NCI-H2081 treated with DMSO at 0.1 percent for 48 hours (cell line): ENCODE measurements at regions not wholly inside any gene's neighbourhood (a gene's known extent, or its start where the extent isn't known, plus 50 kb on each side); places are given as distances from the start of the nearest gene placed in this dataset.

ENCODE experiments used
- DNase-seq: peaks from one replicate; lab custom pipeline; 2025; lab: John Stamatoyannopoulos, UW

DNA sequence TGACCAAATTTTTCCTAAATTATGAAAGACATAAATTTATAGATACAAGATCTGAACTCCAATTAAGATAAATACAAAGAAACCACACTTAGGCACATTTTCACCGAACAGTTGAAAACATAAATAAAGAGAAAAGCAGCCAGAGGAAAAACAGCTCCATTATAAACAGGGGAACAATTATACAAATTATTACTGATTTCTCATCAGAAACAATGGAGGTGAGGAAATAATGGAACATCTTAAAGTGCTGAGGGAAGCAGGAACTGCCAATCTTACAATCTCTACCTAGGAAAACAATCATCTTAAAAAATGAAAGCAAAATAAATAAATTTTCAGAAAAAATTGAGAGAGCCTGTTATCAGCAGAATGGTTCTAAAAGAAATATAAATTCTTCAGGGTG is 234.4 kb upstream of the PMFBP1 start:
- DNase-seq: no peak

DNA sequence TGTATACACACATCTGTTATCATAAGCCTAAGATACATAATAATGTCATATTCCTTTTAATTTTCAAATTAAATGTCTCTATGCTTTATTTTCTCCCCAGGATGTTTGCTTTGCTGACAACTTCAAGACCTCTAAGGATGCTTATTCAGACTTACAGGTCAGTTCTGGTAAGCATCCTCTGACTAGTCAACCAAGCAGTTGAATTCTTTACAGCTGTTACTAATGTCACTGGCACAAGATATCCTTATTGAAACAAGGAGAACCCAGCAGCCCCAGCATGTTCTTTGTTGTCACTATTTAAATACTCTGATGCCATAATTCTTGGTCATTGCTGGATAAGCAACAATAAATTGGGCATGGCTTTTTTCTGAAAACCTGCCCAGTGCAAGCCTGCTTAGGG is 232.3 kb upstream of the PMFBP1 start:
- no peak for DNase-seq

- no peak for DNase-seq
Observed at GRCh38 chr16:72401084-72401361, 229.1 kb upstream of the PMFBP1 start.

DNA sequence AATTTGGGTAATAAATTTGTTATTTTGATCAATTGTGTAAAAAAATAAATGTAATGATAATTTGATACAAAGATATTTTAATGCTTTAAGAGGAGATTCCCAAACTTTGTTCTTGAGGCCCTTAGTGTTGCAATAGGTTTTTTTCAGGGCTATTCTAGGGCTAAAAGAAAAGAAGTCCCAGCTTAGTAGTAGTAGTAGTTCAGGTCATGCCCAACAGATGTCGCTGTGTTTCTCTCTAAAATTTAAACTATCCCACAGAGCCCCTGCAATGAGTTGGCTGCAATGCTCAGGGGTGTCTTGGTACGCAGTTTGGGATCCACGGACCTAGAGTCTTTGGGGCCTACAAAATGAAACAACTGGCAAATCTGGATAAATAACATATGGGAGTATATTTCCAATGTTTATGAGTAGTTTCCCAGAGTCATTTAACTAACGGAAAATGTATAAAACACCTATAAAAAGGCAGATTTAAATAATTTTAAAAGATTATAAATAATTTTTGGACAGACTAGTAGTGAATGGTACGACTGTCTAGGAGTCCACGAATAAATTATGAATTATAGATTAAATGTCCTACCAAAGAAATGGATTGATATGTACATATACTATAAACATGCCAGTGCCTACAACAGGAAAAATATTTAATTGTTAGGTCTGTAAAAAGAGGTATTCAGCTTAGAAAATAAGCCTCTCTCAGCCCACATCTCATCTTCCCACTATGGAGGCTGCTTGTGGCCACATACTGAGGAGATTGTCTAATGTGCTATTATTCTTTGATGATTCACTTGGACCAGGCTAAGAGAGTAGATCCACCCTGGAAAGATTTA is 228.5 kb upstream of the PMFBP1 start:
- peak; percentile 16 for DNase-seq

DNA sequence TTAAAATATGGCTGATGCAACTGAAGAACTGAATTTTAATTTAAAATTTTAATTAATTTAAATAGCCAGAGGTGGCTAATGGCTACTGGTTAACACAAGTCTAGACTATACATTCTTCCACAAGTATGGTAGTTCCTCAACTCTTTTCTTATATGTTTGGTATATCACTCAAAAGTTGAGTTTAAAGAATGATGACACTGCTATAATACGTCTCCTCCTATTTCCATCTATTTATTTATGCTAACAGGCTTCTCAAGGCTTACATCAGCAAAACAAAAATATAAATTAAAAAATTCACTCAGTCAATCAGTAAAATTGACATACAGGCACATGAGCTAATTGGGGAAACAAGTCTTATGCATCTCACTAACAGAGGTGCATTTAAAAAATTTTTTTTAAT is 227.9 kb upstream of the PMFBP1 start:
- DNase-seq: no peak

DNA sequence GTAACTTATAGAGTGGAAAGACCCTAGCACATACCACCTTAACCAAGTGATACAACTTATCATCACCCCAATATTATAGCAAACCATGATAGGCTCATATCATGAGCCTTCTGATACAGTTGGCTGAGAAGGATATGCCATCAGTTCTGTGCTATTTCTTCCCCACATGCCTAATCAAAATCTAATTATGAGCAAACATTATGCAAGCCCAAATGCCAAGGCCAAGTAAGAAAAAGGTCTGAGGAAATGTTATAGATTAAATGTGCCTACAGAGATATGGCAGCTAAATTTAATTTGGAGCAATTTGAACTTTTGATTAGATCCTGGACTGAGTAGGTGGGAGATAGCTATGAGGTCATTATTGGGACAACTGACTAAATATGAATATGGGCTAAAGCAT is 225.9 kb upstream of the PMFBP1 start:
- no peak for DNase-seq

DNA sequence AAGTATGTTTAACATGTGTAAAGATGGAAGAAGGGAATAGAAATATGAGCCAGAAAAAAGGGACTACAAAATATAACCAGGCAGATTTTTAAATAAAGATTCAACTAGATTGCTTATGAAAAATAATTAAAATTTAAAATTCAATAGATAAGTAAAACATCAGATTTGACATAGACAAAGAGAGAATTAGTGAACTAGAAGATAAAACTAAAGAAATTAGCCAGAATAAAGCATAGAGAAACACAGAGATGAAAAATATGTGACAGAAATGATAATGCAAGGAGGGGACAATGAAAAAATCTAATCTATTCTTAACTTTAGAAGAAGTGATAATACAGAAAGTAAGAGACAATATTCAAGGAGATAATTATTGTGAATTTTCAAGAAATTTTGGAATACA is 222.6 kb upstream of the PMFBP1 start:
- no peak for DNase-seq

DNA sequence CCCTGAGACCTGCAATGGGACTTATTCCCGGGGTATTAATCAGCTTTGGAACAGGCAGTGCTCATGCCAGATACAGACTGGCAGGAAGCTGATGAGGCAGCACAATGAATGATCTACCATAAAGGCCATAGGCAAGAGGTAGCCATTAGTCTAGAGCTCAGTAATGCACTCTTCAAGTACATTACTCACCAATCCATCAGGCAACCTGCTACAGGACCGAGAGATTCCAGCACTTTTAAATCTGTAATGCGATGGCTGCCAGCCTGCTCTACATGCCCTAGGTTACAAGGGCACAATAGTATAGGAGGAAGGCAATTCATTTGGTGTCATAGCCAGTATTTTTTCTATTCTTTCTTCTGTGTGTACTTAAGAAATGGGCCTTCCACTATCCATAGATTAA is 217.8 kb upstream of the PMFBP1 start:
- no peak for DNase-seq

- DNase-seq: no peak
Observed at GRCh38 chr16:72388007-72388406, 216.1 kb upstream of the PMFBP1 start.

DNA sequence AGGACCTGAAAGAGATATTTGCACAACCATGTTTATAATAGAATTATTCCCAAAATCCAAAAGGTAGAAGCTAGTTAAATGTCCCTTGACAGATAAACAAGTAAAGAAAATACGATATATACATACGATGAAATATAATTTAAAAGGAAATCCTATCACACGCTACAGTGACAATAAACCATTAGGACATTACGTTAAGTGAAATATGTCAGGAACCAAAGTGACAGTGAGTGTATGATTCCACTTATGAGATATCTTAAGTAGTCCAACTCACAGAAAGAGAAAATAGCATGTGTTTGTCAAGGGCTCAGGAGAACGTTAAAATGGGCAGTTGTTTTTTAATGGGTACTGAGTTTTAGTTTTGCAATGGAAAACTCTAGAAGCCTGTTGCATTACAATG is 212.7 kb upstream of the PMFBP1 start:
- DNase-seq: no peak

DNA sequence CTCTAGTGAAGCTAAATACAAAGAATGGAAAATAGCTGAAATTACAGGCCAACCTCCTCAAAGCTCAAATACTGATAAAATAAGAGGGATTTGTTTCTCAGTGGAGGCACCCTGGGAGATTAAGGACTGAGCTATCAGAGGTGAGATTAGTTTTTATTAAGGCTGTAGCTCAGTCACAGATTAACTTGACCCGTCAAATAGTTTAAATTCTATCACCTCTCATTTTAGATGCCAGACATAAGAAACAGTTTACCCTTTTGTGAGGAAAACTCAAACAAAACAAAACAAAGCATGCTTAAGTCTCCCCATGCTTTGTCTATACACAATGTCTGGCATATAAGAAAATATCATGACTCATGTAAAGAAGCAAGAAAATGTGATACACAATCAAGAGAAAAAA is 208.3 kb upstream of the PMFBP1 start:
- no peak for DNase-seq

- no peak for DNase-seq
Observed at GRCh38 chr16:72373201-72373600, 201.2 kb upstream of the PMFBP1 start.

GRCh38 chr16:72372087-72373045 is 200.4 kb upstream of the PMFBP1 start:
- DNase-seq: no peak

- DNase-seq: no peak
Observed at GRCh38 chr16:72371307-72372086, 199.5 kb upstream of the PMFBP1 start.

DNA sequence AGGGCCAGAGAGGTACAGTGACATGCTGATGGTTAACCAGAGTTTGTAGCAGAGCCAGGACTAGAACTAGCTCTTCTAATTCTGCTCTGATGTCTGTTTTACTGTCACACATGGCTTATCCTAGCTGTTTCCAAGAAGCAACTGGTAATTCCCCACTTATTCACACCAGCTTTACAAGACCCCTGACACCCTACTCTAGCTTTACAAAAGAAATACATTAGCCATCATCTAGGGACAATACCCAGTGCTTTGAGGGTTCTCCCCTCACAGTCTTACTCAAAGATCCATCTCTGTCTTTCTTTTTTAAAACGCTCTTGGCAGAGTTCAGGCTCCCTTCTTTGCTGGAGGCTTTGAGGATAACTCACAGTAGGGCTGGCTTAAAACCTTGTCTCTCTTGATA is 197.3 kb upstream of the PMFBP1 start:
- no peak for DNase-seq

GRCh38 chr16:72367851-72368250 is 195.9 kb upstream of the PMFBP1 start:
- no peak for DNase-seq

GRCh38 chr16:72362973-72363372 is 191.0 kb upstream of the PMFBP1 start:
- no peak for DNase-seq

GRCh38 chr16:72362476-72362875 is 190.5 kb upstream of the PMFBP1 start:
- no peak for DNase-seq

DNA sequence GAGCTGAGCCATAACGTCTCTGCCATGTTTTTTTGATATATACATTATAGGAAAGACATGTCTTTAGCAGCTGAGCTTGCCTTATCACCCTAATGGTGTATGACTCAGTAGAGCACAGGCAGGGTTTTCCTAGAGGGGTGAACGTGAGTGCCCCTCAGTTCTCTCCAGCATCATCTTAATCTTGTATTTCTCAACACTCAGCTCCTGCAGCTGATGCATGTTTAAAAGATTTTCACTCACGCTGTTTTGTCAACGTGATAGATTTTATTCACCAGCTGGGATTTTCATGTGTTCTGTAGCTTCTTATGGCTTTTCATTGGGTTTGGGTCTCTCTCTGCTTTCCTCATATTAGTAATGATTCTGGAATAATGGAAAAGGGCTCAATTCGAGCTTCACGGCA is 186.0 kb upstream of the PMFBP1 start:
- DNase-seq: no peak

GRCh38 chr16:72355561-72355960 is 183.6 kb upstream of the PMFBP1 start:
- no peak for DNase-seq

DNA sequence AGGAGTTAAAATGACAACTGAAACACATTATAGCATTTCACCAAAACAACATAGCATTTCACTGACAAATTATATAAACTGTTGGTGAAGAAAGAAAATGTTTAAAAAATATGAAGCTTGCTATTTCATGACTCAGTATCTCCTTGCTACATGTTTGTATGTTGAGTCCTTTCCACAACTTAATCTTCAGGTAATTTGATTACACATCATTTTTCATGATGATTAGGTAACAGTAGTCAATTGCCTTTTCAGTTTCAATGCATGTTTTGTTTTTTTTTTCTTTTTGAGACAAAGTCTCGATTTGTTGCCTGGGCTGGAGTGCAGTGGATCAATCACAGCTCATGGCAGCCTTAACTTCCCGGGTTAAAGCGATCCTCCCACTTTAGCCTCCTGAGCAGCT is 177.8 kb upstream of the PMFBP1 start:
- no peak for DNase-seq

DNA sequence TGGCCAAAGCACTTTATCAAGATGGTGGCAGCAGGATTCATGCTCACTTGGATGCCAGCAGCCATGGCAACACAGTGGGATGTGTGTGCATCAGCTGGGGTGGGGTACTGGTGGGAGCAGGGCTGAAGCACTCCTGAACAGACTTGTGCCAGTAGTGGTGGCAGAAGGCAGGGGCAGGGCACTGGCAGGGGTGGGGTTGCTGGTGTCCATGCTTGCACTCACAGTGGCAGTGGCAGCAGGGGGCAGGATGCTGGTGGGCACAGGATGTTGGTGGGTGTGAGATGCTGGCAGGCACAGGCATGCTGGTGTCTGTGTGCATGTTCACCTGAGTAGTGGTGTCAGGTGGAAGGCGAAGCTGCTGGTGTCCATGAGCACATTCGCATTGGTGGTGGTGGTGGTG is 161.0 kb upstream of the PMFBP1 start:
- no peak for DNase-seq

DNA sequence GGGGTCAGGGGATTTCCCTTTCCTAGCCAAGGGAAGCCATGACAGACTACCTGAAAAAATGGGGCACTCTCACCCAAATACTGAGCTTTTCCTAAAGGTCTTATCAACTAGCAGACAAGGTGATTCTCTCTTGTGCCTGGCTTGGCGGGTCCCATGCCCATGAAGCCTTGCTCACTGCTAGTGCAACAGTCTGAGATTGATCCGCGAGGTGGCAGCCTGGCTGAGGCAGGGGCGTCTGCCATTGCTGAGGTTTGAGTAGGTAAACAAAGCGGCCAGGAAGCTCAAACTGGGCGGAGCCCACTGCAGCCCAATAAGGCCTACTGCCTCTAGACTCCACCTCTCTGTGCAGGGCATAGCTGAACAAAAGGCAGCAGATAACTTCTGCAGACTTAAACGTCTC is 152.6 kb upstream of the PMFBP1 start:
- no peak for DNase-seq
